Thoracic aorta (tissue), 2 donors: ENCODE measurements at regions not wholly inside any gene's neighbourhood (a gene's known extent, or its start where the extent isn't known, plus 50 kb on each side); places are given as distances from the start of the nearest gene placed in this dataset.

Experiments used
- ATAC-seq: fragments of 150-250 bp; one replicate; pipeline ENCODE4 v1.8.0; 2017; ENCODE audit warnings: low read depth; ENCODE audit not compliant: insufficient number of reproducible peaks, low FRiP score
- DNase-seq: peaks from one replicate; pipeline ENCODE4 v3.0.0-alpha.2; 2020; ENCODE audit warnings: low spot score
- H3K27ac ChIP-seq, 2 donors: fragments of 200-600 bp; sonication (generic); 1 replicate in 1 of 2; 2 replicates in 1 of 2; pipeline ENCODE4 v1.5.1; 2016; ENCODE audit warnings: mild to moderate bottlenecking in 2 of 2, moderate library complexity in 2 of 2
- H3K27me3 ChIP-seq: fragments of 200-600 bp; sonication (generic); replicated peaks from 2 replicates; pipeline ENCODE4 v1.6.0; 2016; ENCODE audit warnings: mild to moderate bottlenecking; ENCODE audit not compliant: insufficient read depth
- H3K36me3 ChIP-seq: fragments of 200-600 bp; sonication (generic); one replicate; pipeline ENCODE4 v1.5.1; 2016
- H3K4me1 ChIP-seq, 2 donors: fragments of 200-600 bp; sonication (generic); 1 replicate in 1 of 2; 2 replicates in 1 of 2; pipeline versions ENCODE4 v1.5.1 to v1.6.0; 2016; ENCODE audit warnings: low read depth in 2 of 2, mild to moderate bottlenecking in 1 of 2; ENCODE audit not compliant: control insufficient read depth in 1 of 2
- H3K4me3 ChIP-seq: fragments of 200-600 bp; sonication (generic); 2 replicates; pipeline ENCODE4 v1.5.1; 2016; ENCODE audit warnings: mild to moderate bottlenecking
- H3K9me3 ChIP-seq: fragments of 200-600 bp; sonication (generic); 2 replicates; pipeline ENCODE4 v1.5.1; 2016
- CTCF ChIP-seq: fragments of 200-600 bp; sonication (generic); IDR thresholded peaks from one replicate; pipeline ENCODE4 v1.5.1; 2019; ENCODE audit warnings: antibody characterized with exemption

GRCh38 chr20:11716945-11717248 is 200.8 kb upstream of the BTBD3 start:
- Histone ChIP-seq H3K4me1 (no peaks in the 10 kb centered on the region), H3K27me3 (no peaks in the 10 kb centered on the region), H3K27ac (no peak overlapping the region), H3K36me3 (no peaks in the 10 kb centered on the region), H3K9me3 (no peaks in the 10 kb centered on the region), H3K4me3 (no peak overlapping the region)
- DNase-seq: no peak
- no peak for ATAC-seq
- no peak for TF ChIP-seq CTCF

GRCh38 chr20:11717562-11717961 is 200.1 kb upstream of the BTBD3 start:
- no peaks in the 10 kb centered on the region for H3K4me1 ChIP-seq
- TF ChIP-seq CTCF: no peak

GRCh38 chr20:11718474-11719094 is 199.1 kb upstream of the BTBD3 start:
- no peaks in the 10 kb centered on the region for H3K9me3 ChIP-seq
- no peaks in the 10 kb centered on the region for H3K27me3 ChIP-seq
- no peaks in the 10 kb centered on the region for H3K4me1 ChIP-seq
- DNase-seq (no peak), ATAC-seq (no peak)
- H3K4me3 ChIP-seq: no peak overlapping the region
- no peak overlapping the region for H3K27ac ChIP-seq
- TF ChIP-seq CTCF: no peak
- no peaks in the 10 kb centered on the region for H3K36me3 ChIP-seq

More at GRCh38 chr20:11717562-11717961, 200.1 kb upstream of the BTBD3 start:
- H3K36me3 ChIP-seq: no peaks in the 10 kb centered on the region
- no peak overlapping the region for H3K27ac ChIP-seq
- H3K4me3 ChIP-seq: no peak overlapping the region
- ATAC-seq (no peak), DNase-seq (no peak)
- H3K27me3 ChIP-seq: no peaks in the 10 kb centered on the region
- no peaks in the 10 kb centered on the region for H3K9me3 ChIP-seq

- Histone ChIP-seq H3K4me3 (no peak overlapping the region), H3K36me3 (no peaks in the 10 kb centered on the region), H3K9me3 (no peaks in the 10 kb centered on the region), H3K27me3 (no peaks in the 10 kb centered on the region), H3K27ac (no peak overlapping the region), H3K4me1 (no peaks in the 10 kb centered on the region)
- no peak for TF ChIP-seq CTCF
- ATAC-seq: no peak
- DNase-seq: no peak
These were observed 198.5 kb upstream of the BTBD3 start for GRCh38 chr20:11719153-11719552.

GRCh38 chr20:11721411-11721810 is 196.3 kb upstream of the BTBD3 start:
- DNase-seq (no peak), ATAC-seq (no peak)
- no peak overlapping the region for H3K27ac ChIP-seq
- no peak for TF ChIP-seq CTCF
- no peaks in the 10 kb centered on the region for H3K9me3 ChIP-seq
- no peaks in the 10 kb centered on the region for H3K36me3 ChIP-seq
- H3K4me3 ChIP-seq: no peak overlapping the region
- no peaks in the 10 kb centered on the region for H3K4me1 ChIP-seq
- H3K27me3 ChIP-seq: no peaks in the 10 kb centered on the region
